NT2/D1 (cell line): ENCODE measurements at regions not wholly inside any gene's neighbourhood (a gene's known extent, or its start where the extent isn't known, plus 50 kb on each side); places are given as distances from the start of the nearest gene placed in this dataset.

ENCODE experiments used
- SUZ12 ChIP-seq: IDR thresholded peaks from 2 replicates; pipeline ENCODE4 v1.6.1; 2011; ENCODE audit not compliant: insufficient read length, insufficient read depth; ENCODE audit errors: extremely low read depth
- YY1 ChIP-seq: IDR thresholded peaks from 2 replicates; pipeline ENCODE4 v1.6.1; 2011; ENCODE audit not compliant: insufficient read length, insufficient read depth
- ZNF274 ChIP-seq: IDR thresholded peaks from 2 replicates; pipeline ENCODE4 v1.6.1; 2011; ENCODE audit warnings: mild to moderate bottlenecking, low read depth, low read length

DNA sequence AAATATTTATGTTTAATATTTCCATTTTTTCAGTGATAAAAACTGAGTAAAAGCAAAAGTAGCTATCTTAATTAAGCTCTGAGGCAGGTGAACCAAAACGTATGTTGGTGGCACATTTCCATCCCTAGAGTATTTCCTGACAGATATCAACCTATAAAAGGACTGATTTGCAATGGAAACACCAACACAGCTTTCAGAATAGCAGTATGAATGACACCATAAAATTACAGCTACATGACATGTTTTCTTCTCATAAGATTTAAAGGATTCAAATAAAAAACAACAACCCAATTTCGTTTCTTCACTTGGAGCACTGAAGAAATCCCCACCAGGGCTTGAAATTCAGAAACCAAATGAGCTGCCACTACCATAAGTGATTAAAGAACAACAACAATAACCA is 194.4 kb downstream of the RFC3 start:
- TF ChIP-seq YY1 (no peak), ZNF274 (no peak), SUZ12 (no peak)
